Fibroblast of skin of right quadriceps (primary cell): ENCODE measurements at regions not wholly inside any gene's neighbourhood (a gene's known extent, or its start where the extent isn't known, plus 50 kb on each side); places are given as distances from the start of the nearest gene placed in this dataset.

Experiments
- DNase-seq: peaks from one replicate; pipeline ENCODE4 v3.0.0-alpha.2; 2013

- no peak for DNase-seq
Observed at GRCh38 chr1:63710308-63710707, 63.5 kb upstream of the ROR1 start.

GRCh38 chr1:63710761-63711380, 62.9 kb upstream of the ROR1 start:
- no peak for DNase-seq

- no peak for DNase-seq
Observed at GRCh38 chr1:63713041-63713440, 60.8 kb upstream of the ROR1 start.

- peak; percentile 88 for DNase-seq
Observed at GRCh38 chr1:63713627-63714481, 60.0 kb upstream of the ROR1 start.

- no peak for DNase-seq
Observed at GRCh38 chr1:63714482-63714760, 59.4 kb upstream of the ROR1 start.

GRCh38 chr1:63717511-63718065, 56.2 kb upstream of the ROR1 start:
- no peak for DNase-seq

- DNase-seq = no peak
Observed at GRCh38 chr1:63718541-63718970, 55.3 kb upstream of the ROR1 start.

GRCh38 chr1:63721531-63722189, 52.2 kb upstream of the ROR1 start:
- DNase-seq = peak; percentile 43

GRCh38 chr1:63723602-63724001, 50.2 kb upstream of the ROR1 start:
- no peak for DNase-seq
